GM12891 (cell line): ENCODE measurements at regions not wholly inside any gene's neighbourhood (a gene's known extent, or its start where the extent isn't known, plus 50 kb on each side); places are given as distances from the start of the nearest gene placed in this dataset.

Experiments
- POLR2A ChIP-seq: IDR thresholded peaks from 2 replicates; pipeline ENCODE4 v1.6.1; 2011; ENCODE audit warnings: low read depth, low read length, control low read depth
- POLR2AphosphoS5 ChIP-seq: IDR thresholded peaks from 2 replicates; pipeline ENCODE4 v1.6.1; 2011; ENCODE audit warnings: low read depth, low read length, control low read depth
- SPI1 ChIP-seq: IDR thresholded peaks from 2 replicates; pipeline ENCODE4 v1.6.1; 2011; ENCODE audit warnings: low read depth, low read length, control low read depth

DNA sequence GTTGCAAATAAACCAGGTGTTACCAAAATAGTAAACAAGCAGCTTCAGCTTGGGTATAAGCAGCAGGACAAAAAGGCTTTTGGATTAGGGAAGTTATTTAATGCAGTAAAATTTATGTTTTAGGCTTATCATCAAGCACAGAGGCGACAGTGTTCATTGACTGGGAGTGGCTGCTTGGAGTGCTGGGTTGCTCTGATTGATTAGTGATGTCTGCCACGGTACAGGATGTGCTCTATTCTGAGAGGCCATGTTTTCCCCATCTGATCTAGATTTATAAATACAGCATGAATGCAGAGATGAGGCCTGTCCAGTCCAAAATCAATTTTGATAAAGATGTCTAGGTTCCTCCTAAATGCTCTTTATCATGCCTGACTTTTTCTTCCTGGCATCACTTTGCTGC, 83.5 kb downstream of the MAP1LC3B2 start:
- TF ChIP-seq POLR2A (no peak), SPI1 (no peak), POLR2AphosphoS5 (no peak)
